B cell (primary cell): ENCODE measurements at regions not wholly inside any gene's neighbourhood (a gene's known extent, or its start where the extent isn't known, plus 50 kb on each side); places are given as distances from the start of the nearest gene placed in this dataset.

Experiments
- ATAC-seq: fragments of 200-7000 bp; cut with Tn5 transposase; one replicate; pipeline ENCODE4 v1.10.0; 2021; ENCODE audit warnings: low read depth, mild to moderate bottlenecking, moderate number of reproducible peaks, moderate library complexity
- CTCF ChIA-PET: fragments of 350-600 bp; sonication (Branson Sonifier 250); formaldehyde crosslinking; loops from one replicate; lab custom pipeline; 2021; ENCODE audit warnings: antibody characterized with exemption, inconsistent platforms; lab: Charles Lee
- POLR2A ChIA-PET: fragments of 350-600 bp; sonication (Branson Sonifier 250); formaldehyde crosslinking; loops from one replicate; lab custom pipeline; 2021; ENCODE audit warnings: antibody characterized with exemption; lab: Charles Lee
- DNase-seq: peaks from one replicate; pipeline ENCODE4 v3.0.0; 2013
- H2AFZ ChIP-seq: 2 replicates; pipeline ENCODE4 v1.6.1; 2012; ENCODE audit warnings: mild to moderate bottlenecking, low read depth, low read length; ENCODE audit not compliant: insufficient read depth, poor library complexity, severe bottlenecking
- H3K27ac ChIP-seq, 2 donors: 1 replicate in 1 of 2; 2 replicates in 1 of 2; pipeline ENCODE4 v1.5.1; 2012 to 2013; ENCODE audit warnings: low read length in 2 of 2, mild to moderate bottlenecking in 2 of 2, moderate library complexity in 1 of 2
- H3K27me3 ChIP-seq, 4 experiments: fragments of 200-600 bp in 1 of 4; sonication (generic) in 1 of 4; replicated peaks in 1 of 4; 1 replicate in 2 of 4; 2 replicates in 2 of 4; pipeline versions ENCODE4 v1.6.1 to v1.7.0; 2013 to 2016; ENCODE audit warnings: low read length in 3 of 4, mild to moderate bottlenecking in 2 of 4, mixed read lengths in 1 of 4, moderate library complexity in 1 of 4; ENCODE audit not compliant: insufficient read depth in 4 of 4, control insufficient read depth in 3 of 4; ENCODE audit errors: control extremely low read depth in 1 of 4
- H3K36me3 ChIP-seq, 2 experiments: replicated peaks in 1 of 2; 1 replicate in 1 of 2; 2 replicates in 1 of 2; pipeline versions ENCODE4 v1.6.1 to v1.7.1; 2013; ENCODE audit warnings: low read length in 1 of 2; ENCODE audit not compliant: insufficient read depth in 2 of 2, control insufficient read depth in 1 of 2; ENCODE audit errors: control extremely low read depth in 1 of 2, extremely low read depth in 1 of 2
- H3K4me1 ChIP-seq, 2 donors: fragments of 200-600 bp in 1 of 2; sonication (generic) in 1 of 2; 1 replicate in 1 of 2; 2 replicates in 1 of 2; pipeline versions ENCODE4 v1.5.1 to v1.6.1; 2013 to 2017; ENCODE audit warnings: low read length in 2 of 2; ENCODE audit not compliant: control insufficient read depth in 2 of 2, insufficient read depth in 2 of 2
- H3K4me2 ChIP-seq: replicated peaks from 2 replicates; pipeline ENCODE3; 2012; ENCODE audit warnings: mild to moderate bottlenecking, low read depth, low read length; ENCODE audit not compliant: poor library complexity, severe bottlenecking
- H3K4me3 ChIP-seq, 5 experiments: fragments of 200-600 bp in 1 of 5; sonication (generic) in 1 of 5; 1 replicate in 3 of 5; 2 replicates in 2 of 5; pipeline versions ENCODE4 v1.5.1 to v1.7.0; 2011 to 2016; ENCODE audit warnings: low read length in 4 of 5, mild to moderate bottlenecking in 4 of 5, low read depth in 2 of 5, control low read depth in 1 of 5, moderate library complexity in 1 of 5; ENCODE audit not compliant: insufficient read depth in 1 of 5; ENCODE audit errors: control extremely low read depth in 1 of 5, extremely low read depth in 1 of 5
- H3K79me2 ChIP-seq: fragments of 200-600 bp; sonication (generic); one replicate; pipeline ENCODE4 v1.6.0; 2016; ENCODE audit warnings: low read length; ENCODE audit not compliant: control insufficient read depth, insufficient read depth
- H3K9ac ChIP-seq: fragments of 200-600 bp; sonication (generic); 2 replicates; pipeline ENCODE4 v1.6.1; 2017; ENCODE audit warnings: mild to moderate bottlenecking, low read length, moderate library complexity
- H3K9me3 ChIP-seq, 3 donors: one replicate each; pipeline versions ENCODE4 v1.6.1 to v1.7.1; 2013; ENCODE audit warnings: low read length in 2 of 3; ENCODE audit not compliant: control insufficient read depth in 2 of 3, insufficient read depth in 1 of 3; ENCODE audit errors: control extremely low read depth in 1 of 3
- H4K20me1 ChIP-seq: 2 replicates; pipeline ENCODE4 v1.6.0; 2012; ENCODE audit warnings: mild to moderate bottlenecking, low read length; ENCODE audit not compliant: insufficient read depth, control insufficient read depth, poor library complexity, severe bottlenecking
- H3K27ac Mint-ChIP-seq: one replicate; pipeline ENCODE4 v1.8.0; 2021; ENCODE audit warnings: mixed read lengths
- H3K27me3 Mint-ChIP-seq: one replicate; pipeline ENCODE4 v1.8.0; 2021; ENCODE audit warnings: mixed read lengths
- H3K4me1 Mint-ChIP-seq: one replicate; pipeline ENCODE4 v1.8.0; 2021; ENCODE audit warnings: mixed read lengths
- H3K4me3 Mint-ChIP-seq: one replicate; pipeline ENCODE4 v1.8.0; 2021; ENCODE audit warnings: mixed read lengths
- H3K9me3 Mint-ChIP-seq: one replicate; pipeline ENCODE4 v1.8.0; 2022; ENCODE audit warnings: mixed read lengths; ENCODE audit not compliant: insufficient read depth
- CTCF ChIP-seq: fragments of 200-600 bp; IDR thresholded peaks from one replicate; pipeline ENCODE4 v1.8.0; 2022; ENCODE audit warnings: antibody characterized with exemption, mild to moderate bottlenecking
- EZH2 ChIP-seq: IDR thresholded peaks from 2 replicates; pipeline ENCODE4 v1.6.1; 2012; ENCODE audit warnings: borderline replicate concordance, low read depth, mild to moderate bottlenecking, moderate library complexity, low read length; ENCODE audit not compliant: insufficient read depth, poor library complexity, severe bottlenecking
- WGBS: methylation state at CpG from one replicate; pipeline ENCODE4 v1.1.5; 2013; ENCODE audit warnings: missing lambda C conversion rate; ENCODE audit not compliant: insufficient coverage; 5-methylcytosine and 5-hydroxymethylcytosine counted together
- intact Hi-C: fragments of 100-400 bp; cut with micrococcal nuclease; formaldehyde crosslinking; loops from one replicate; pipeline ENCODE4 v1.10.0; 2022

- no peak overlapping the region for H3K27ac ChIP-seq
- Mint-ChIP-seq H3K4me1 (no peaks in the 10 kb centered on the region), H3K27ac (no peak overlapping the region), H3K27me3 (no peaks in the 10 kb centered on the region), H3K4me3 (no peak overlapping the region), H3K9me3 (no peaks in the 10 kb centered on the region)
- H3K4me2 ChIP-seq: no peak overlapping the region
- WGBS: 100% methylated on average over 1 of the region's 1 CpG
- no peaks in the 10 kb centered on the region for H3K27me3 ChIP-seq
- POLR2A ChIA-PET: no interaction called here
- no peaks in the 10 kb centered on the region for H4K20me1 ChIP-seq
- H3K4me3 ChIP-seq: no peak overlapping the region
- no peak for TF ChIP-seq CTCF
- no peak for TF ChIP-seq EZH2
- intact Hi-C loops: no loop called here
- H3K9me3 ChIP-seq: peaks cover 0 to 4% (median 0%) of the 10 kb centered on the region in 3 donors
- no peak for DNase-seq
- no peak overlapping the region for H2AFZ ChIP-seq
- no peak for ATAC-seq
- no peaks in the 10 kb centered on the region for H3K36me3 ChIP-seq
- no peak overlapping the region for H3K9ac ChIP-seq
- H3K4me1 ChIP-seq: no peaks in the 10 kb centered on the region
- CTCF ChIA-PET: no interaction called here
- H3K79me2 ChIP-seq: no peaks in the 10 kb centered on the region
These were observed 142.8 kb downstream of the NSG2 start for GRCh38 chr5:174188295-174188694.

- ATAC-seq: no peak
- Histone ChIP-seq H4K20me1 (no peaks in the 10 kb centered on the region), H3K4me2 (no peak overlapping the region), H3K9me3 (peaks cover 0 to 4% (median 0%) of the 10 kb centered on the region in 3 donors), H3K4me1 (no peaks in the 10 kb centered on the region), H3K4me3 (no peak overlapping the region), H3K36me3 (no peaks in the 10 kb centered on the region), H3K9ac (no peak overlapping the region), H2AFZ (no peak overlapping the region), H3K27ac (no peak overlapping the region), H3K27me3 (no peaks in the 10 kb centered on the region), H3K79me2 (no peaks in the 10 kb centered on the region)
- Mint-ChIP-seq H3K9me3 (no peaks in the 10 kb centered on the region), H3K4me3 (no peak overlapping the region), H3K27me3 (no peaks in the 10 kb centered on the region), H3K4me1 (no peaks in the 10 kb centered on the region), H3K27ac (no peak overlapping the region)
- no peak for TF ChIP-seq CTCF
- no peak for TF ChIP-seq EZH2
- ChIA-PET CTCF (no interaction called here), POLR2A (no interaction called here)
- no peak for DNase-seq
- WGBS: 71% methylated on average over 15 of the region's 19 CpGs
- intact Hi-C loops: no loop called here
These were observed 144.4 kb downstream of the NSG2 start for GRCh38 chr5:174189654-174190541.
